OCI-LY7 (cell line): ENCODE measurements at regions not wholly inside any gene's neighbourhood (a gene's known extent, or its start where the extent isn't known, plus 50 kb on each side); places are given as distances from the start of the nearest gene placed in this dataset.

Source experiments
- CTCF ChIP-seq: fragments of 200-600 bp; sonication (generic); conservative IDR thresholded peaks from 2 replicates; pipeline ENCODE4 v1.5.1; 2014; ENCODE audit warnings: mild to moderate bottlenecking, antibody characterized with exemption, low read length, moderate library complexity, mixed read lengths
- EZH2phosphoT487 ChIP-seq: fragments of 200-600 bp; sonication (generic); IDR thresholded peaks from 2 replicates; pipeline ENCODE4 v1.6.1; 2018; ENCODE audit warnings: low read depth, borderline replicate concordance, mild to moderate bottlenecking, mixed run types, antibody characterized with exemption, low read length, moderate library complexity, mixed read lengths

GRCh38 chr1:147414505-147415163 lies 126.7 kb upstream of the BCL9 start:
- TF ChIP-seq CTCF (no peak), EZH2phosphoT487 (no peak)
